Neuronal stem cell (in vitro differentiated cells): ENCODE measurements at regions not wholly inside any gene's neighbourhood (a gene's known extent, or its start where the extent isn't known, plus 50 kb on each side); places are given as distances from the start of the nearest gene placed in this dataset. TPM values are rescaled to one million over a fixed set of nuclear protein-coding genes. Genes with fewer than 3 reads are reported as not detected.
"Not testable (repeated sequence)": the region's sequence is repeated elsewhere in the genome, so short reads cannot be mapped to it uniquely, and the experiment has no call there.

Experiments used
- DNase-seq: peaks from one replicate; pipeline ENCODE4 v3.0.0-alpha.2; 2013; ENCODE audit warnings: low spot score
- H2AFZ ChIP-seq: one replicate; pipeline ENCODE4 v1.6.1; 2013; ENCODE audit warnings: mild to moderate bottlenecking, low read length, inconsistent platforms
- H2AK5ac ChIP-seq: 2 replicates; pipeline ENCODE4 v1.6.1; 2013; ENCODE audit warnings: low read depth, mild to moderate bottlenecking, inconsistent platforms, low read length, moderate library complexity, mixed read lengths
- H2BK120ac ChIP-seq: 2 replicates; pipeline ENCODE4 v1.6.1; 2013; ENCODE audit warnings: low read depth, mild to moderate bottlenecking, inconsistent platforms, low read length, moderate library complexity, mixed read lengths
- H2BK12ac ChIP-seq: one replicate; pipeline ENCODE4 v1.6.1; 2013; ENCODE audit warnings: low read length, inconsistent platforms
- H2BK15ac ChIP-seq: 2 replicates; pipeline ENCODE4 v1.6.1; 2013; ENCODE audit warnings: mild to moderate bottlenecking, low read length, inconsistent platforms, mixed read lengths
- H2BK5ac ChIP-seq: one replicate; pipeline ENCODE4 v1.6.1; 2013; ENCODE audit warnings: inconsistent platforms, mild to moderate bottlenecking, low read length, moderate library complexity
- H3K14ac ChIP-seq: one replicate; pipeline ENCODE4 v1.6.1; 2013; ENCODE audit warnings: low read length, inconsistent platforms
- H3K18ac ChIP-seq: 2 replicates; pipeline ENCODE4 v1.6.1; 2013; ENCODE audit warnings: low read length, inconsistent platforms
- H3K23ac ChIP-seq: 2 replicates; pipeline ENCODE4 v1.6.1; 2013; ENCODE audit warnings: low read depth, mild to moderate bottlenecking, mixed read lengths, low read length, inconsistent platforms; ENCODE audit not compliant: poor library complexity
- H3K27ac ChIP-seq: replicated peaks from 3 replicates; pipeline ENCODE4 v1.5.1; 2013; ENCODE audit warnings: low read length, inconsistent platforms
- H3K27me3 ChIP-seq, 3 experiments: 2 replicates each; pipeline ENCODE4 v1.6.1; 2013; ENCODE audit warnings: low read length in 3 of 3, mild to moderate bottlenecking in 2 of 3, inconsistent platforms in 1 of 3, low read depth in 1 of 3, mixed read lengths in 1 of 3, moderate library complexity in 1 of 3; ENCODE audit not compliant: control insufficient read depth in 3 of 3, insufficient read depth in 3 of 3
- H3K36me3 ChIP-seq, 2 donors: replicated peaks in 1 of 2; 2 replicates each; pipeline ENCODE4 v1.6.1; 2013; ENCODE audit warnings: low read length in 2 of 2; ENCODE audit not compliant: control insufficient read depth in 2 of 2, insufficient read depth in 2 of 2
- H3K4ac ChIP-seq: 2 replicates; pipeline ENCODE4 v1.6.1; 2013; ENCODE audit warnings: inconsistent platforms, mild to moderate bottlenecking, low read length, moderate library complexity
- H3K4me1 ChIP-seq, 2 donors: 1 replicate in 1 of 2; 2 replicates in 1 of 2; pipeline ENCODE4 v1.6.1; 2013; ENCODE audit warnings: low read length in 2 of 2, low read depth in 1 of 2; ENCODE audit not compliant: control insufficient read depth in 2 of 2, insufficient read depth in 1 of 2
- H3K4me2 ChIP-seq: one replicate; pipeline ENCODE4 v1.6.1; 2013; ENCODE audit warnings: mild to moderate bottlenecking, low read length, inconsistent platforms; ENCODE audit not compliant: insufficient read depth, poor library complexity, severe bottlenecking
- H3K4me3 ChIP-seq, 2 donors: 2 replicates each; pipeline ENCODE4 v1.5.1; 2013; ENCODE audit warnings: low read length in 2 of 2, mild to moderate bottlenecking in 2 of 2, inconsistent platforms in 1 of 2, moderate library complexity in 1 of 2
- H3K79me1 ChIP-seq: one replicate; pipeline ENCODE4 v1.6.1; 2013; ENCODE audit warnings: low read depth, mild to moderate bottlenecking, inconsistent platforms, low read length, moderate library complexity
- H3K9ac ChIP-seq: one replicate; pipeline ENCODE4 v1.6.1; 2013; ENCODE audit warnings: mild to moderate bottlenecking, low read depth, low read length, inconsistent platforms; ENCODE audit not compliant: poor library complexity
- H3K9me3 ChIP-seq, 2 donors: replicated peaks in 1 of 2; 2 replicates each; pipeline versions ENCODE3 to v1.6.1; 2013; ENCODE audit warnings: low read length in 2 of 2, mild to moderate bottlenecking in 2 of 2, inconsistent platforms in 1 of 2, low read depth in 1 of 2, mixed read lengths in 1 of 2, moderate library complexity in 1 of 2; ENCODE audit not compliant: control insufficient read depth in 2 of 2, insufficient read depth in 1 of 2
- H4K8ac ChIP-seq: one replicate; pipeline ENCODE4 v1.6.1; 2013; ENCODE audit warnings: low read depth, mild to moderate bottlenecking, inconsistent platforms, low read length, moderate library complexity
- H4K91ac ChIP-seq: one replicate; pipeline ENCODE4 v1.6.1; 2013; ENCODE audit warnings: low read length, low read depth, mild to moderate bottlenecking, inconsistent platforms; ENCODE audit not compliant: poor library complexity
- WGBS, 2 donors: extraction: QIAGEN DNeasy Blood & Tissue Kit; methylation state at CpG; one replicate each; pipeline ENCODE4 v1.1.7; 2013; ENCODE audit warnings: missing lambda C conversion rate in 2 of 2, mixed read lengths in 1 of 2; ENCODE audit not compliant: insufficient read length in 2 of 2, insufficient replicate concordance in 1 of 2; ENCODE audit errors: extremely low coverage in 2 of 2; 5-methylcytosine and 5-hydroxymethylcytosine counted together
- small RNA-seq: library from polyadenylated mRNA; stranded (forward); fragments of <200 nt; extraction: miRNeasy Mini kit (QIAGEN cat#:217004); gene quantifications from one replicate; pipeline ENCODE3, GENCODE V24; 2013; ENCODE audit not compliant: insufficient read depth

DNA sequence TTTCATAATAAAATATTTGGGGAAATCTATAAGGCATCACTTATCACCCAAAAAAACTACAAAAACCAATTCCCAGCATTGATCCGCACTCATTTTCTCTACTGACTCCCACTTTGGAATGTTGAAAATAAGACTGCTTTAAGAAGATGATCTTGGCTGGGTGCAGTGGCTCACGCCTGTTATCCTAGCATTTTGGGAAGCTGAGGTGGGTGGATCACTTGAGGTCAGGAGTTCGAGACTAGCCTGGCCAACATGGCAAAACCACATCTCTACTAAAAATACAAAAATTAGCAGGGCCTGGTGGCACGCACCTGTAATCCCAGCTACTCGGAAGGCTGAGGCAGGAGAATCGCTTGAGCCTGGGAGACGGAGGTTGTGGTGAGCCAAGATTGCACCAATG, 50.0 kb upstream of the METTL9 start:
- H2BK120ac ChIP-seq, H3K27ac ChIP-seq, H3K23ac ChIP-seq, H3K36me3 ChIP-seq, H3K9ac ChIP-seq, H3K9me3 ChIP-seq, H2AFZ ChIP-seq, H2AK5ac ChIP-seq, H3K4me3 ChIP-seq, H3K4me1 ChIP-seq, H3K79me1 ChIP-seq, H3K14ac ChIP-seq, H4K91ac ChIP-seq, H3K18ac ChIP-seq, H4K8ac ChIP-seq, DNase-seq, H3K4me2 ChIP-seq, H2BK15ac ChIP-seq, H2BK5ac ChIP-seq, H3K27me3 ChIP-seq, H3K4ac ChIP-seq, H2BK12ac ChIP-seq: not testable (repeated sequence)
- no CpG with 5 or more reads among the region's 7 CpGs for WGBS, 2 donors

Small RNAs in the stretch of these regions (small RNA-seq; reads per million reads assigned to genes)
- not detected for gene MIR3680-1
